ENCODE measurements at regions not wholly inside any gene's neighbourhood (a gene's known extent, or its start where the extent isn't known, plus 50 kb on each side); places are given as distances from the start of the nearest gene placed in this dataset.

GRCh38 chr11:23573429-23573828, 713.2 kb upstream of the CCDC179 start:
- TF ChIP-seq CTCF (IDR thresholded peaks at IDR 0.05) (no peak), POLR2A (IDR thresholded peaks at IDR 0.05) (no peak)
